Peyer's patch (tissue), 4 donors: ENCODE measurements at regions not wholly inside any gene's neighbourhood (a gene's known extent, or its start where the extent isn't known, plus 50 kb on each side); places are given as distances from the start of the nearest gene placed in this dataset.

Experiments used
- POLR2A ChIP-seq, 2 donors: fragments of 450-650 bp; IDR thresholded peaks; one replicate each; pipeline ENCODE4 v1.5.1; 2017; ENCODE audit warnings: antibody characterized with exemption in 2 of 2, mild to moderate bottlenecking in 2 of 2, moderate library complexity in 2 of 2
- TF ChIP-seq, protein P1 (sequence below), 6 experiments: fragments of 450-650 bp in 4 of 6; fragments of 200-600 bp in 2 of 6; sonication (generic) in 1 of 6; IDR thresholded peaks; one replicate each; pipeline ENCODE4 v1.5.1; 2017 to 2019; ENCODE audit warnings: antibody characterized with exemption in 6 of 6, mild to moderate bottlenecking in 3 of 6, moderate library complexity in 1 of 6

- TF ChIP-seq, protein P1, sequence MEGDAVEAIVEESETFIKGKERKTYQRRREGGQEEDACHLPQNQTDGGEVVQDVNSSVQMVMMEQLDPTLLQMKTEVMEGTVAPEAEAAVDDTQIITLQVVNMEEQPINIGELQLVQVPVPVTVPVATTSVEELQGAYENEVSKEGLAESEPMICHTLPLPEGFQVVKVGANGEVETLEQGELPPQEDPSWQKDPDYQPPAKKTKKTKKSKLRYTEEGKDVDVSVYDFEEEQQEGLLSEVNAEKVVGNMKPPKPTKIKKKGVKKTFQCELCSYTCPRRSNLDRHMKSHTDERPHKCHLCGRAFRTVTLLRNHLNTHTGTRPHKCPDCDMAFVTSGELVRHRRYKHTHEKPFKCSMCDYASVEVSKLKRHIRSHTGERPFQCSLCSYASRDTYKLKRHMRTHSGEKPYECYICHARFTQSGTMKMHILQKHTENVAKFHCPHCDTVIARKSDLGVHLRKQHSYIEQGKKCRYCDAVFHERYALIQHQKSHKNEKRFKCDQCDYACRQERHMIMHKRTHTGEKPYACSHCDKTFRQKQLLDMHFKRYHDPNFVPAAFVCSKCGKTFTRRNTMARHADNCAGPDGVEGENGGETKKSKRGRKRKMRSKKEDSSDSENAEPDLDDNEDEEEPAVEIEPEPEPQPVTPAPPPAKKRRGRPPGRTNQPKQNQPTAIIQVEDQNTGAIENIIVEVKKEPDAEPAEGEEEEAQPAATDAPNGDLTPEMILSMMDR (IDR thresholded peaks at IDR 0.05), result no peak
- TF ChIP-seq POLR2A (IDR thresholded peaks at IDR 0.05), result no peak
Measured at GRCh38 chr14:49396801-49397200, 189.4 kb downstream of the RPS29 start.
